A673 (cell line): ENCODE measurements at regions not wholly inside any gene's neighbourhood (a gene's known extent, or its start where the extent isn't known, plus 50 kb on each side); places are given as distances from the start of the nearest gene placed in this dataset.

Source experiments
- BruUV-seq: library from RNA; stranded (reverse); fragments of 400-500 nt; replicated peaks from 2 replicates; lab custom pipeline; 2021; lab: Mats Ljungman, UMichigan
- CTCF ChIA-PET: fragments of 300-600 bp; sonication (Branson Sonifier 250); formaldehyde crosslinking; loops from one replicate; lab custom pipeline; 2022; ENCODE audit warnings: antibody characterized with exemption; lab: Charles Lee
- POLR2A ChIA-PET: fragments of 300-600 bp; sonication (Branson Sonifier 250); formaldehyde crosslinking; loops from one replicate; lab custom pipeline; 2022; ENCODE audit warnings: antibody characterized with exemption; ENCODE audit not compliant: low non-redundant PET; lab: Charles Lee
- DNase-seq: peaks from one replicate; pipeline ENCODE4 v3.0.0-alpha.2; 2015; ENCODE audit warnings: low spot score
- H3K27ac ChIP-seq: fragments of 200-600 bp; sonication (generic); 2 replicates; pipeline ENCODE4 v1.5.1; 2016; ENCODE audit warnings: mixed run types, low read depth, mild to moderate bottlenecking, mixed read lengths, antibody characterized with exemption, low read length; ENCODE audit not compliant: poor library complexity, severe bottlenecking
- H3K27me3 ChIP-seq: fragments of 200-600 bp; sonication (generic); replicated peaks from 2 replicates; pipeline ENCODE4 v1.6.1; 2017; ENCODE audit warnings: mixed run types, low read depth, mild to moderate bottlenecking, mixed read lengths, antibody characterized with exemption, low read length; ENCODE audit not compliant: insufficient read depth, poor library complexity
- H3K36me3 ChIP-seq: fragments of 200-600 bp; sonication (generic); 2 replicates; pipeline ENCODE4 v1.6.1; 2016; ENCODE audit warnings: mixed run types, mild to moderate bottlenecking, mixed read lengths, antibody characterized with exemption, low read length; ENCODE audit not compliant: insufficient read depth, poor library complexity, severe bottlenecking
- H3K4me1 ChIP-seq: fragments of 200-600 bp; sonication (generic); 2 replicates; pipeline ENCODE4 v1.6.1; 2017; ENCODE audit warnings: mixed run types, mild to moderate bottlenecking, mixed read lengths, antibody characterized with exemption, low read length; ENCODE audit not compliant: insufficient read depth, poor library complexity, severe bottlenecking
- H3K4me3 ChIP-seq: fragments of 200-600 bp; sonication (generic); 2 replicates; pipeline ENCODE4 v1.5.1; 2016; ENCODE audit warnings: low read depth, mixed run types, mild to moderate bottlenecking, mixed read lengths, low read length; ENCODE audit not compliant: poor library complexity, severe bottlenecking
- H3K9me3 ChIP-seq: fragments of 200-600 bp; sonication (generic); 2 replicates; pipeline ENCODE4 v1.6.1; 2016; ENCODE audit warnings: mixed run types, low read depth, mild to moderate bottlenecking, mixed read lengths, antibody characterized with exemption, low read length; ENCODE audit not compliant: poor library complexity, severe bottlenecking
- CTCF ChIP-seq: fragments of 300-800, 200-600 bp; sonication (generic); conservative IDR thresholded peaks from 2 replicates; pipeline ENCODE4 v1.5.1; 2017; ENCODE audit warnings: low read depth, mild to moderate bottlenecking, antibody characterized with exemption, low read length, moderate library complexity, mixed read lengths
- EZH2 ChIP-seq: fragments of 200-600 bp; sonication (generic); IDR thresholded peaks from 2 replicates; pipeline ENCODE4 v1.6.1; 2017; ENCODE audit warnings: borderline replicate concordance, low read depth, mild to moderate bottlenecking, mixed read lengths, antibody characterized with exemption, low read length; ENCODE audit not compliant: poor library complexity, severe bottlenecking
- intact Hi-C: fragments of 100-400 bp; cut with micrococcal nuclease; formaldehyde crosslinking; loops from one replicate; pipeline ENCODE4 v1.10.0; 2022; ENCODE audit not compliant: unreplicated experiment

DNA sequence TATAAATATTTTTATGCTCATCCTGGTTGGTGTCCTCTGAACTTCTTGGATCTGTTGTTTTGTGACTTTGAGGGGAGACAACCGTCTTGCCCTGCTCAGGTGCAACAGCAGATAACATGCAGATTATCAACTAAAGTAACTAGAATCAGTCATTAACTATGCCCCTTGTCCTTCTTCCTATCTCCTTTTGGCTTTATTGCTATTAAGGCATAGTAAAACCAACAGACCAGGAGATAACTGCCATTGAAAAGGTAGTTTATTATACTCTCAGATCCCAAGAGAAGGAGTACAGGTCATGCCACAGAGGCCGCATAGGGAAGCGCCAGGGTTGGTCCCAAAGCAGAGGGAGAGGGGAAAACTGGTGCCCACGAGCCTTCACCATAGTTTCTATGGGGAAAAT is 418.2 kb downstream of the GJA1 start:
- Histone ChIP-seq H3K27ac (no peak overlapping the region), H3K36me3 (no peaks in the 10 kb centered on the region), H3K4me3 (no peak overlapping the region), H3K27me3 (no peaks in the 10 kb centered on the region), H3K9me3 (no peaks in the 10 kb centered on the region), H3K4me1 (peaks cover 10% of the 10 kb centered on the region)
- ChIA-PET POLR2A (no interaction called here), CTCF (no interaction called here)
- TF ChIP-seq CTCF (no peak), EZH2 (no peak)
- no peak for DNase-seq
- BruUV-seq, result no TSS peak
- intact Hi-C loops, result loop anchor here (10.0 kb wide), 1 partner anchor 441 kb away; no protein-coding TSS in a partner anchor

- Histone ChIP-seq H3K36me3 (no peaks in the 10 kb centered on the region), H3K9me3 (no peaks in the 10 kb centered on the region), H3K27ac (no peak overlapping the region), H3K4me3 (no peak overlapping the region), H3K4me1 (no peaks in the 10 kb centered on the region), H3K27me3 (no peaks in the 10 kb centered on the region)
- intact Hi-C loops, result loop anchor here (10.0 kb wide), 1 partner anchor 439 kb away; no protein-coding TSS in a partner anchor
- ChIA-PET CTCF (no interaction called here), POLR2A (no interaction called here)
- TF ChIP-seq EZH2 (no peak), CTCF (no peak)
- BruUV-seq, result no TSS peak
- no peak for DNase-seq
Measured at GRCh38 chr6:121855521-121855920, 420.1 kb downstream of the GJA1 start.

- intact Hi-C loops, result loop anchor here (10.0 kb wide), 1 partner anchor 439 kb away; no protein-coding TSS in a partner anchor
- no peaks in the 10 kb centered on the region for H3K27me3 ChIP-seq
- no peak for TF ChIP-seq EZH2
- TF ChIP-seq CTCF, result no peak
- CTCF ChIA-PET, result no interaction called here
- H3K4me1 ChIP-seq, result no peaks in the 10 kb centered on the region
- POLR2A ChIA-PET, result no interaction called here
- BruUV-seq, result no TSS peak
- H3K9me3 ChIP-seq, result peaks cover 2% of the 10 kb centered on the region
- no peak overlapping the region for H3K4me3 ChIP-seq
- DNase-seq, result peak; percentile 28
- no peaks in the 10 kb centered on the region for H3K36me3 ChIP-seq
- H3K27ac ChIP-seq, result no peak overlapping the region
Measured at GRCh38 chr6:121856296-121856695, 420.9 kb downstream of the GJA1 start.
